MM.1S (cell line): ENCODE measurements at regions not wholly inside any gene's neighbourhood (a gene's known extent, or its start where the extent isn't known, plus 50 kb on each side); places are given as distances from the start of the nearest gene placed in this dataset.

Experiments used
- CTCF ChIP-seq: fragments of 300-600 bp; sonication (generic); IDR thresholded peaks from 2 replicates; pipeline ENCODE4 v1.5.1; 2016; ENCODE audit warnings: antibody characterized with exemption, low read length, mixed read lengths
- EZH2 ChIP-seq: fragments of 300-600 bp; sonication (generic); optimal IDR thresholded peaks from 2 replicates; pipeline ENCODE3; 2017; ENCODE audit warnings: low read depth, mild to moderate bottlenecking, antibody characterized with exemption, low read length, mixed read lengths

- TF ChIP-seq CTCF: no peak
- TF ChIP-seq EZH2: no peak
Observed at GRCh38 chrX:3192835-3193234, 151.6 kb downstream of the ARSF start.
